ENCODE measurements at regions not wholly inside any gene's neighbourhood (a gene's known extent, or its start where the extent isn't known, plus 50 kb on each side); places are given as distances from the start of the nearest gene placed in this dataset.
"Not testable (repeated sequence)": the region's sequence is repeated elsewhere in the genome, so short reads cannot be mapped to it uniquely, and the experiment has no call there.

DNA sequence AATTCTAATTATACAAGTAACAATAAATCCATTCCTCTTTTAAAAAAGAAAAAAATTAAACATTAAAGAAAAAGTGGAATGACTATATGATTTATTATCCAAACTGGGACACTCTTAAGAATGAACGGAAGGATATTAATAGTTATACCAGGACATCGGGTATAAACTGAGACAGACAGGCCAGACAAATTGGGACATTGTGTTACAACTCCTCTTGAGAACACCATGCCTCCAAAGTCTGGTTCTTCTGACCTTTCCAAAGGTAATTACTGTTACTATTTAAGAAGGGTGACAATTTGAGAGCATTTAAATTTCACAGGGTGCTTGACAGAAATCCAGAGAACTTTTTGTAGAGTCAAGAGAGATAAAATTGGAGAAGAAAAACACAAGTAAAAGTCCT, 132.1 kb upstream of the MARCHF11 start:
- DNase-seq = no peak
- intact Hi-C loops (cut with DNase I, micrococcal nuclease) = no loop called here
- no peak for ATAC-seq

DNA sequence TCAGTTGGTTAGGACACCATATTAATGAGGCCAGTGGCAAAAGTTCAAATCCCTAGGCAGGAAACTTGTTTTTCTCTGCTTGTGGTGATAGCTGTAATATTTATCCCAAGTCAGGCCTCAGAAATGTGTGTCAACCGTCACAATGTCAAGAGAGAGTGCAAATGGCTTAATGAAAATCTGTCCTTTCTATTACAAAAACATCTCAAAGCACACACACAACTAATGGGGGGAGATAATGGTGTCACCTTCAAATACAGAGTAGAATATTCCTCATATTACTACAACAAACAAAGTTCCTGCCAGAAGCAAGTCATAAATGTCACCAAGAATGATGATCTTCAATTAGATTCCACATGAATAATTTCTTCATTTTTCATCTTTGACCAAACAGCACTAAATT, 127.2 kb upstream of the MARCHF11 start:
- intact Hi-C loops (cut with DNase I, micrococcal nuclease) = no loop called here
- DNase-seq (no peak), ATAC-seq (no peak)

DNA sequence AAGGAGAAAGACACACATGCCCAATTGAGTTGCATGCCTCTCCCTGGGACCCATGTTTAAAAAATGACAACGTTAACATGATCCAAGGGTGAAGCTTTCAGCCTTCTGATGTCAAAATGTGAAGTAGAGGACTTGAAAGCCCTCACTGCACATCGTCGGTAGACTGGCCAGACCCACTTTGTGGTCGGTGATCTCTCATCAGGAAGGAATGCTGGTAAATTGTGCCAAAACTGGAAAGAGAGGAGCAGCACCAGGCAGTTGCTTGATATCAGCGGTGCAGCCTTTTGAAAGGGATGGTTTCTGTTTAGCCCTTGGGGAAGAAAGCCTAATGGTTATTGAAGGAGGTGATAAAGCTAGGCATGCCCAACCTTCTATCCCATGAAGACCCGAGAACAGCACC, 125.3 kb upstream of the MARCHF11 start:
- DNase-seq (no peak), ATAC-seq (no peak)
- intact Hi-C loops (cut with DNase I, micrococcal nuclease) = no loop called here

DNA sequence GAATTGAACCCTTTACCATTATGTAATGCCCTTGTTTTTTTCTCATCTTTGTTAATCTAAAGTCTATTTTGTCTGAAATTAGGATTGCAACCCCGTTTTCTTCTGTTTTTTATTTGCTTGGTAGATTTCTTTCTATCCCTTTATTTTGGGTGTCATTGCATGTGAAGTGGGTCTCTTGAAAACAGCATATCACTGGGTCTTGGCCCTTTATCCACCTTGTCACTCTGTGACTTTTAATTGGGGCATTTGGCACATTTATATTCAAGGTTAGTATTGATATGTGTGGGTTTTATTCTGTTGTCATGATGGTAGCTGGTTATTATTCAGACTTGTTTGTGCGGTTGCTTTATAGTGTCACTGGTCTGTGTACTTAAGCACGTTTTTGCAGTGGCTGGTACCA, 117.4 kb upstream of the MARCHF11 start:
- DNase-seq (no peak), ATAC-seq (no peak)
- intact Hi-C loops (cut with DNase I, micrococcal nuclease) = no loop called here

DNA sequence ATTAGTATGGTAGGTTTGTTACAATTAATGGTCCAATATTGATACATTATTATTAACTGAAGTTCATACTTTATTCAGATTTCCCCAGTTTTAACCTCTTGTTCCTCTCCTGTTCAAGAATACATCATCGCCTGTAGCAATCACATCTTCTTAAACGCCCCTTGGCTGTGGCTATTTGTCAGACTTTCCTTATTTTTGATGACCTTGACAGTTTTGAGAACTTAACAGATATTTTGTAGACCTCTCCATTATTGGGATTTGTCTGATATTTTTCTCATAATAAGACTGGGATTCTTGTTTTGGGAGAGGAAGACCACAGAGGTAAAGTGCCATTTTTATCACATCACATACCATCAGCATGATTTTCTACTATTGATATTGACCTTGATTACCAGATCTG, 112.3 kb upstream of the MARCHF11 start:
- intact Hi-C loops (cut with DNase I, micrococcal nuclease) = no loop called here
- ATAC-seq = no peak
- no peak for DNase-seq

DNA sequence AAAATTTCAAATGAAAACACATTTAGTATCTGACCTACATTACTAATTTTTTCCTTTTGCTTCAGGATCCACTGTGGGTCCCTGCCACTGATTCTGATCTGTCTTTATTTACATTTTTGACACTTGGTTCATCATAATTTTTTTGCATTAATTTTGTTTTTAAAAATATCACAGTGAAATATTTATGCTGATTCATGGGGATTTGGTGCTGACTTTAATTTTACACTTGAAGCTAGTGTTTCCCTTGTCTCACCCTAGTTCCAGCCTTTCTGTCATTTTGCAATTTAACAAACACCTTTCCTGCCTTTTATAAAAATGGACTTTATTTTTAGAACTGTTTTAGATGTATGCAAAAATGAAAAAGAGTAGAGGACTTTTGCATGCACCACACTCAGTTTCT, 111.9 kb upstream of the MARCHF11 start:
- ATAC-seq = no peak
- no peak for DNase-seq
- intact Hi-C loops (cut with DNase I, micrococcal nuclease) = no loop called here

DNA sequence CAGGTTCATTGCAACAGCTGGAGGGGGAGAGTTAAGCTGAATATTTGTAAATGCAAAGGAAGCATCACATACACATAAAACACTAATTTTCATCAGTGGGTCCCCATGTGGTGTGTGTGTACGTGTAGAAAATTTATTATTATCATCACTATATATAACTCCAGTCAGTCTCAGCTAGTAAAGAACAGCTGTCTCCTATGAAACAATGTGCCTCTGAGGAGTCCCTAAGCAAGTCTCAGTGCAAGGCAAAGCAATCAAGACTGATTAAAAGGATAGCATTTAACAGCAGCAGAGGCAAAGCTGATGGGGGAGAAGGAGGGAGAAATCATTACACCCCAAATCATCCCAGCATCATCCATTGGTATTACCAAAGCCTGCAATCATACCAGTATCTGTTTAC, 104.2 kb upstream of the MARCHF11 start:
- ATAC-seq (no peak), DNase-seq (no peak)
- intact Hi-C loops (cut with DNase I, micrococcal nuclease) = no loop called here

DNA sequence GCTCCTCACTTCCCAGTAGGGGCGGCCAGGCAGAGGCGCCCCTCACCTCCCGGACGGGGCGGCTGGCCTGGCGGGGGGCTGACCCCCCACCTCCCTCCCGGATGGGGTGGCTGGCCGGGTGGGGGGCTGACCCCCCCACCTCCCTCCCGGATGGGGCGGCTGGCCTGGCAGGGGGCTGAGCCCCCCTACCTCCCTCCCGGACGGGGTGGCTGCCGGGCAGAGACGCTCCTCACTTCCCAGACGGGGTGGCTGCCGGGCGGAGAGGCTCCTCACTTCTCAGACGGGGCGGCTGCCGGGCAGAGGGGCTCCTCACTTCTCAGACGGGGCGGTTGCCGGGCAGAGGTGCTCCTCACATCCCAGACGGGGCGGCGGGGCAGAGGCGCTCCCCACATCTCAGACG, 97.3 kb upstream of the MARCHF11 start:
- ATAC-seq; intact Hi-C loops (cut with DNase I, micrococcal nuclease); DNase-seq: not testable (repeated sequence)

DNA sequence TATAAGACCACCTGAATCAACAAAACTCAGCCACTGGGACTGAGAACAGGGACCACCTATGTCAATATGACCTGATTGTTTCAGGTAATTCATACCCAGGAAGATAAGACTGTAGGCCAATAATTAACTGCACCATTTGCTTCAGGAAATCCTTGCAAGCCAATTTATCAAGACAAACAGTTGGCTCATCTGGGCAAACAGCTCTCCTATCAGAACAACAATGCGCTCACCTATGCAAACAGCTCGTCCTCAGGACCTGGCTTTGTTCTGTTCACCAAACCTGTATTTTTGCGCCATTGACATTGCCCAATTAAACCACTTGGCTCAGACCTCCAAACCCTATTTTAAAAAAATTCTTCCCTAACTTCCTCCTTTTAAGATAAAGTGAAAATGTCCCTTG, 92.3 kb upstream of the MARCHF11 start:
- ATAC-seq (no peak), DNase-seq (no peak)
- intact Hi-C loops (cut with DNase I, micrococcal nuclease) = no loop called here

DNA sequence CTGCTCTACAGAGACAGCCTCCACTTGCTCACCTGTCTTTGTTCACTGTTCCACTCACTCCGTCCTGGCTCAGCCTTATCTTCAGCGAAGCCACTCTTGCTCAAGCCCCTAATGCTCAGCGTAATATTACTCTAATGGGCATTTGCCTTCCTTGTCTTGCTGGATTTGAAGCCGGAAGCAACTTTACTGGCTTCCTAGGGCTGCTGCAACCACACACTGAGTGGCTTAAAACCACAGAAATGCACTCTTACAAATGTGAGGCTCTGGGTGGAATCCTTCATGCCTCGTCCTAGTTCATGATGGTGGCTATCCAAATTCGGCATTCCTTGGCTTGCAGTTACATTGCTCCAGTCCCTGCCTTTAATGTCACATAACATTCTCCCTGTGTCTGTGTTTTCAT, 85.5 kb upstream of the MARCHF11 start:
- intact Hi-C loops (cut with DNase I, micrococcal nuclease) = no loop called here
- DNase-seq (no peak), ATAC-seq (no peak)

DNA sequence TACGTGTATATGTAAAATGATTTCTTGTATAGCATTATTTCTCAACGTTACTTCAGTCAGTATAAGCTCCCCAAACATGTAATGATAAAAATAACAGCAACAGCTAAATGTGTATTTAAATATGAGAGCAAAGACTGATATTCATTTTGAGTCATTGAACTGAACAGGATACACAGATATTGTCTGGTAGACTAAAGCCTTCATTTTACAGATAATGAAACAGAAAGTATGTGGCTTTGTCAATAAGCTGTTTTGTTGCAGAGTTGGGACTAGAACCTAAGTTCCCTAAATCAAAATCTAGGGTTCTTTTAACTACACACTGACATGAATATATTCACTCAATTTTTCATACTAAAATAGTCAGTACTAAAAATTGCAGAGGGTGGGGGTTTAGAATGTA, 80.4 kb upstream of the MARCHF11 start:
- ATAC-seq (no peak), DNase-seq (no peak)
- intact Hi-C loops (cut with DNase I, micrococcal nuclease) = no loop called here

DNA sequence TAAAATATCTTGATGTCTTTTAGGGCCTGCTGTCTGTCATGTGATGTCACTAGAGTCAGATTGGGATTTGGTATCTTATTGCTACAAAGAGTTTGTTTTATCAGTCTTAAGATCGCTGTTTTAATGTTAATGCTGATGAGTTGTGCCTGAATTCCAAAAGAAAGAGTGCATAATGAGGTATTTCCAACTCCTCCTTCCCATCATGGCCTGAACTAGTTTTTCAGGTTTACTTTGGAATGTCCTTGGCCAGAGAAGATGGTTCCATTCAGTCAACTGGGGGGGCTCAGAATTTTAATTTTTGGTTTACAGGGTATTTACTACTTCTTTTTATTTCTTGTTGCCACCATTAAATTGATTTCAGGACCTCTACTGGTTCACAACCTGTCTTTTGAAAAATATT, 74.3 kb upstream of the MARCHF11 start:
- ATAC-seq (no peak), DNase-seq (no peak)
- intact Hi-C loops (cut with DNase I, micrococcal nuclease) = no loop called here

DNA sequence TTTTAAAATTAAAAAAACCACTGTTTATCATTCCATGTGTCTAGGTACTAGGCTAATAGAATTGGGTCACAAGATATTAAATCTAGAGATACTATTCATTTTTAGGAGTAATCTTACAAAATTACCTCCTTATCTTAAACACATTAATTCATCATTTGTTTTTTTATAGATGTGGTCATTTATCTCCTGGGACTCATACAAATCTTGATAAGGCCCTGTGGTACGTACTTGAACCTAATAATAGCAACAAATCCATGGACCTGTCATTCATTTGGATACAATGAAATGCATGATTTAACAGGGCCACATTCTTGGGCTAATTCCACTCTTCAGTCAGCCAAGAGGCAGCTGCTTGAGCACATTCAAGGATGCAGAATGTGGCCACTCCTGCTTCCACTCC, 66.4 kb upstream of the MARCHF11 start:
- no peak for DNase-seq
- no peak for ATAC-seq
- intact Hi-C loops (cut with DNase I, micrococcal nuclease) = no loop called here

DNA sequence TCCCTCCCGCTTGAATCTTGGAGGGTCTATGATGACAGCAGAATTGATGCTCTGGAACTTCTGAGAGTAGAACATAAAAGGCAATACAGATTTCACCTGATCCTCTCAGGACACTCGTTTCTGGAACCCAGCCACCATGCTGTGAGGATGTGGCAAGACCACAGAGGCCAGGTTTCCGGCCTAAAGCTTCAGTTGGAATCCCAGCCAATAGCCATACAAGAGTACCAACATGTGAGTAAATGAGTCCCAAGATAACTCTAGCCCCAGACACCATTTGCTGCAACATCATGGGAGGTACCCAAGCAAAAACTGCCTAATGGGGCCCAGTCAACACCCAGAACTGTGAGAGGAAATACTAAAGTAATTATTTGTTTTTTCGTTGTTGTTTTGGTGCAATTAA, 65.7 kb upstream of the MARCHF11 start:
- intact Hi-C loops (cut with DNase I, micrococcal nuclease) = no loop called here
- ATAC-seq = no peak
- DNase-seq = no peak

DNA sequence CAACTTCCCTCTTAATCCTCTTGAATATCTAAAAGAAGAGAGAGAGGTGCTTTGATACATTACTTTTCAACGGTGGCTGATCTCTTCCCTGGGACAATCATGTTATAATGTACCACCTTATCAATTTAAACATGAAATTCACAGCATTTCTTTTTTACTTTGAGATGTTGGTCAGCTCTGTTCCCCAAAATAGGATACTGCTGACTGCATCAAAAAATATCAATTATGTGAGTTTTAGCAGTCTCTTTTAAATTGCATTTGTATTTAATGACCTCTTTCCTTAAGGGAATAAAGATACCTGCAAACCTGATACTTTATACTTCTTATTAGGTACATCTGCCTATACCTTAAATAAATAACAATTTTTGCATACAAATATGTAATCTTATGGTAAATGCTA, 58.4 kb upstream of the MARCHF11 start:
- intact Hi-C loops (cut with DNase I, micrococcal nuclease) = no loop called here
- ATAC-seq (no peak), DNase-seq (no peak)

DNA sequence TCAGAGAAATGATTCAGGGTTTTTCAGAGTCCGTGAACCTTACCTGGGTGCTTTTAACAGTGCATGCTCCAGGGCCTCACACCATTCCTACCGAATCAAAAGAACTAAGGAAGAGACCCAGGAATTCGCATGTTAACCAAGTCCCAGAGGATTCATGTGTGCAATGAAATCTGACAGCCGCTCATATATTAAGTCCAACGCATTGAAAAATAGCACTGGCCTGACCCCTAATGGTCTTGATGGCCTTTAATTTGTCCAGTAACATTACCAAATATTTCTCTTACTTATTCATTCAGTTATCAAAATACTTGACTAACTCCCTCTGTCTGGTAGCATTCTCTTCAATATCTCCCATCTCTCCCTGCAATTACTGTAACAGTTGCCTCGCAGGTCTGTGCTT, 55.0 kb upstream of the MARCHF11 start:
- intact Hi-C loops (cut with DNase I, micrococcal nuclease) = no loop called here
- ATAC-seq (no peak), DNase-seq (no peak)

DNA sequence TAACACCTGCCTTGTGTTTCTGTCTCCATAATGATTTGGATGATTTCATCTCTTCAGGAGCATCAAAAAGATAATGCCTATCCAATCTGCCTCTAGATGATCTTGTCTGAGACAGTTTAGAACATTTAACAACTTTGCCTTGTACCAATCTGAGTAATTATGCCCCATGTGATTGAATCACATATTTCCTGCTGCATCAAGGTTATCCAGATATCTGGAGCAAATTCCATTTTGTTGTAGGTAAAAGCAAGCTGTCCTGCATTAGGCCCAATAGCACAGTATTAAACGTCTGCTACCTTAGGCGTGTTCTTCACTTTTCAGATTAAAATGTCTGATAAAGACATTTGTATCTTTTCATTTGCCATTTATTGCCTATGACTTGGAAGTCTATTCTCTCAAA, 54.1 kb upstream of the MARCHF11 start:
- DNase-seq (no peak), ATAC-seq (no peak)
- intact Hi-C loops (cut with DNase I, micrococcal nuclease) = no loop called here

DNA sequence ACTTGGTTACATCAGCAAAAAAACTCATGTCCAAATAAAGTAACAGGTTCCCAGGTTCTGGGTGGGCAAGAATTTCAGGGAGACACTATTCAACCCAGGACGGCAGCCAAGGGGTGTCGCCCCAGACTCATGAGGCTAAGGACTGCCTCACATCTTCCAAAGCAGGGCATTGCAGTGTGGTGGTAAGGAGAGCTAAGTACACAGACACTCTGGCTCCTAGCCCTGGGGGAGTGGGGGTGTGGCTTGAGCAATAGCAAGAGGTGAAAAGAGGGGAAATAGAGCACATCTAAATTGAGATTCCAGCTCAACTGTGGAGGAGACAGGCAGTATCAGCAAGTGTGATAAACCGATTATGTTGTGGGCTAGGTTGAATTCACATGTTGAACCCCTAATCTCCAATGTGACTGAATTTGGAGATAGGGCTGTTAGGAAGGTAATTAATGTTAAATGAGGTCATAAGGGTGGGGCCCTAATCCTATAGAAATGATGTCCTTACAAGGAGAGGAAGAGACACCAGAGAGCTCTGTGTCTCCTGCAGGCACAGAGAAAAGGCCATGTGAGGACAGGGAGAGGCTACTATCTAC, 49.9 kb upstream of the MARCHF11 start:
- ATAC-seq = no peak
- intact Hi-C loops (cut with DNase I, micrococcal nuclease) = no loop called here

More for the DNA sequence above, 49.9 kb upstream of the MARCHF11 start:
- DNase-seq = no peak

All from left colon (tissue), 2 donors.